T-helper 17 cell (primary cell): ENCODE measurements at regions not wholly inside any gene's neighbourhood (a gene's known extent, or its start where the extent isn't known, plus 50 kb on each side); places are given as distances from the start of the nearest gene placed in this dataset.

Experiments used
- ATAC-seq: fragments of 150-1000 bp; cut with Tn5 transposase; 2 replicates; pipeline ENCODE4 v1.10.0; 2021; ENCODE audit warnings: mild to moderate bottlenecking, moderate library complexity
- DNase-seq, 3 donors: peaks; one replicate each; pipeline versions ENCODE4 v3.0.0 to v3.0.0-alpha.2; 2020 to 2021
- H3K9me3 ChIP-seq: one replicate; pipeline ENCODE4 v1.7.0; 2013; ENCODE audit warnings: low read length, mild to moderate bottlenecking; ENCODE audit not compliant: control insufficient read depth, poor library complexity, severe bottlenecking
- H3K27ac Mint-ChIP-seq: one replicate; pipeline ENCODE4 v1.8.0; 2022; ENCODE audit warnings: mild to moderate bottlenecking, moderate library complexity, mixed read lengths
- H3K27me3 Mint-ChIP-seq: one replicate; pipeline ENCODE4 v1.8.0; 2022; ENCODE audit warnings: mixed read lengths
- H3K36me3 Mint-ChIP-seq: one replicate; pipeline ENCODE4 v1.8.0; 2022; ENCODE audit warnings: low read depth, mixed read lengths
- H3K4me1 Mint-ChIP-seq: one replicate; pipeline ENCODE4 v1.8.0; 2022; ENCODE audit warnings: mild to moderate bottlenecking, mixed read lengths
- H3K4me3 Mint-ChIP-seq: one replicate; pipeline ENCODE4 v1.8.0; 2022; ENCODE audit warnings: mild to moderate bottlenecking, moderate library complexity, mixed read lengths

- Mint-ChIP-seq H3K27ac (no peak overlapping the region), H3K36me3 (peaks cover 3% of the 10 kb centered on the region), H3K27me3 (peaks cover 14% of the 10 kb centered on the region), H3K4me1 (no peaks in the 10 kb centered on the region), H3K4me3 (no peak overlapping the region)
- peak in 1 of 3 donors; percentile 0 for DNase-seq
- H3K9me3 ChIP-seq: no peaks in the 10 kb centered on the region
- ATAC-seq: no peak
These were observed 219.1 kb upstream of the C14orf180 start for GRCh38 chr14:104360501-104360900.

GRCh38 chr14:104361101-104361591 is 218.4 kb upstream of the C14orf180 start:
- peak in 2 of 3 donors; percentile 2 to 5 for DNase-seq
- Mint-ChIP-seq H3K36me3 (peaks cover 3% of the 10 kb centered on the region), H3K4me3 (no peak overlapping the region), H3K4me1 (no peaks in the 10 kb centered on the region), H3K27me3 (peaks cover 12% of the 10 kb centered on the region), H3K27ac (no peak overlapping the region)
- no peaks in the 10 kb centered on the region for H3K9me3 ChIP-seq
- no peak for ATAC-seq

GRCh38 chr14:104361921-104362681 is 217.5 kb upstream of the C14orf180 start:
- H3K4me1 Mint-ChIP-seq: no peaks in the 10 kb centered on the region
- no peak overlapping the region for H3K4me3 Mint-ChIP-seq
- DNase-seq: peak in 1 of 3 donors; percentile 3
- H3K27me3 Mint-ChIP-seq: peaks cover 5% of the 10 kb centered on the region
- no peaks in the 10 kb centered on the region for H3K9me3 ChIP-seq
- no peak for ATAC-seq
- H3K27ac Mint-ChIP-seq: no peak overlapping the region
- H3K36me3 Mint-ChIP-seq: no peaks in the 10 kb centered on the region

- Mint-ChIP-seq H3K4me3 (no peak overlapping the region), H3K36me3 (no peaks in the 10 kb centered on the region), H3K27ac (no peak overlapping the region), H3K27me3 (peaks cover 5% of the 10 kb centered on the region), H3K4me1 (no peaks in the 10 kb centered on the region)
- no peaks in the 10 kb centered on the region for H3K9me3 ChIP-seq
- no peak for ATAC-seq
- peak in 1 of 3 donors; percentile 3 for DNase-seq
These were observed 216.6 kb upstream of the C14orf180 start for GRCh38 chr14:104362761-104363605.

- Mint-ChIP-seq H3K27me3 (peaks cover 5% of the 10 kb centered on the region), H3K4me1 (no peaks in the 10 kb centered on the region), H3K4me3 (no peak overlapping the region), H3K36me3 (no peaks in the 10 kb centered on the region), H3K27ac (no peak overlapping the region)
- no peaks in the 10 kb centered on the region for H3K9me3 ChIP-seq
- ATAC-seq (no peak), DNase-seq (no peak)
These were observed 215.4 kb upstream of the C14orf180 start for GRCh38 chr14:104363891-104364760.

- H3K9me3 ChIP-seq: no peaks in the 10 kb centered on the region
- no peak overlapping the region for H3K4me3 Mint-ChIP-seq
- H3K27me3 Mint-ChIP-seq: peaks cover 5% of the 10 kb centered on the region
- ATAC-seq (no peak), DNase-seq (no peak)
- no peak overlapping the region for H3K27ac Mint-ChIP-seq
- no peaks in the 10 kb centered on the region for H3K36me3 Mint-ChIP-seq
- H3K4me1 Mint-ChIP-seq: peaks cover 1% of the 10 kb centered on the region
These were observed 214.7 kb upstream of the C14orf180 start for GRCh38 chr14:104364830-104365229.

GRCh38 chr14:104366931-104367865 is 212.4 kb upstream of the C14orf180 start:
- H3K36me3 Mint-ChIP-seq: no peaks in the 10 kb centered on the region

GRCh38 chr14:104367866-104368750 is 211.5 kb upstream of the C14orf180 start:
- peaks cover 5% of the 10 kb centered on the region for H3K27me3 Mint-ChIP-seq
- no peak overlapping the region for H3K27ac Mint-ChIP-seq
- no peaks in the 10 kb centered on the region for H3K36me3 Mint-ChIP-seq
- no peak overlapping the region for H3K4me3 Mint-ChIP-seq
- H3K4me1 Mint-ChIP-seq: peaks cover 8% of the 10 kb centered on the region
- ATAC-seq (no peak), DNase-seq (no peak)
- H3K9me3 ChIP-seq: no peaks in the 10 kb centered on the region

More at GRCh38 chr14:104366931-104367865, 212.4 kb upstream of the C14orf180 start:
- no peaks in the 10 kb centered on the region for H3K9me3 ChIP-seq
- no peak overlapping the region for H3K4me3 Mint-ChIP-seq
- H3K27ac Mint-ChIP-seq: no peak overlapping the region
- peaks cover 5% of the 10 kb centered on the region for H3K27me3 Mint-ChIP-seq
- H3K4me1 Mint-ChIP-seq: peaks cover 5% of the 10 kb centered on the region
- DNase-seq (no peak), ATAC-seq (no peak)

- no peak overlapping the region for H3K27ac Mint-ChIP-seq
- peaks cover 8% of the 10 kb centered on the region for H3K4me1 Mint-ChIP-seq
- ATAC-seq (no peak), DNase-seq (no peak)
- peaks cover 2% of the 10 kb centered on the region for H3K27me3 Mint-ChIP-seq
- no peak overlapping the region for H3K4me3 Mint-ChIP-seq
- no peaks in the 10 kb centered on the region for H3K36me3 Mint-ChIP-seq
- H3K9me3 ChIP-seq: no peaks in the 10 kb centered on the region
These were observed 210.8 kb upstream of the C14orf180 start for GRCh38 chr14:104368751-104369100.

GRCh38 chr14:104369208-104369607 is 210.4 kb upstream of the C14orf180 start:
- Mint-ChIP-seq H3K36me3 (no peaks in the 10 kb centered on the region), H3K27ac (no peak overlapping the region), H3K4me1 (peaks cover 8% of the 10 kb centered on the region), H3K27me3 (no peaks in the 10 kb centered on the region), H3K4me3 (no peak overlapping the region)
- DNase-seq: no peak
- no peak for ATAC-seq
- H3K9me3 ChIP-seq: no peaks in the 10 kb centered on the region

- ATAC-seq (no peak), DNase-seq (peak in 1 of 3 donors; percentile 4)
- Mint-ChIP-seq H3K27me3 (no peaks in the 10 kb centered on the region), H3K36me3 (no peaks in the 10 kb centered on the region), H3K4me3 (no peak overlapping the region), H3K4me1 (peaks cover 8% of the 10 kb centered on the region), H3K27ac (no peak overlapping the region)
- no peaks in the 10 kb centered on the region for H3K9me3 ChIP-seq
These were observed 209.2 kb upstream of the C14orf180 start for GRCh38 chr14:104370256-104370870.
